AML-193 (cell line): ENCODE measurements at regions not wholly inside any gene's neighbourhood (a gene's known extent, or its start where the extent isn't known, plus 50 kb on each side); places are given as distances from the start of the nearest gene placed in this dataset.
"Not testable (repeated sequence)": the region's sequence is repeated elsewhere in the genome, so short reads cannot be mapped to it uniquely, and the experiment has no call there.

Experiments
- DNase-seq, 2 experiments: peaks; one replicate each; lab custom pipeline; 2025; lab: John Stamatoyannopoulos, UW

GRCh38 chr3:106265704-106266103 is 396.9 kb upstream of the CBLB start:
- DNase-seq = no peak

GRCh38 chr3:106268696-106269095 is 399.9 kb upstream of the CBLB start:
- DNase-seq = no peak

GRCh38 chr3:106272302-106272701 is 403.5 kb upstream of the CBLB start:
- no peak for DNase-seq

GRCh38 chr3:106275592-106275991 is 406.8 kb upstream of the CBLB start:
- DNase-seq = no peak

- no peak for DNase-seq
Measured at GRCh38 chr3:106276151-106276550, 407.3 kb upstream of the CBLB start.

- DNase-seq = no peak
Measured at GRCh38 chr3:106276755-106277612, 408.2 kb upstream of the CBLB start.

- no peak for DNase-seq
Measured at GRCh38 chr3:106277731-106278130, 408.9 kb upstream of the CBLB start.

- no peak for DNase-seq
Measured at GRCh38 chr3:106281221-106281620, 412.4 kb upstream of the CBLB start.

GRCh38 chr3:106282943-106283342 is 414.1 kb upstream of the CBLB start:
- DNase-seq = no peak

- DNase-seq = no peak
Measured at GRCh38 chr3:106288781-106289180, 420.0 kb upstream of the CBLB start.

- no peak for DNase-seq
Measured at GRCh38 chr3:106290304-106290997, 421.6 kb upstream of the CBLB start.

GRCh38 chr3:106293161-106293560 is 424.3 kb upstream of the CBLB start:
- DNase-seq = no peak

- no peak for DNase-seq
Measured at GRCh38 chr3:106294121-106294520, 425.3 kb upstream of the CBLB start.

- DNase-seq = no peak
Measured at GRCh38 chr3:106296062-106296461, 427.2 kb upstream of the CBLB start.

- DNase-seq = no peak
Measured at GRCh38 chr3:106299300-106300098, 430.7 kb upstream of the CBLB start.

- DNase-seq = no peak
Measured at GRCh38 chr3:106302451-106303221, 433.8 kb upstream of the CBLB start.

GRCh38 chr3:106303766-106304165 is 435.0 kb upstream of the CBLB start:
- DNase-seq = no peak

- no peak for DNase-seq
Measured at GRCh38 chr3:106305127-106305526, 436.3 kb upstream of the CBLB start.

GRCh38 chr3:106305882-106306435 is 437.1 kb upstream of the CBLB start:
- DNase-seq = no peak

GRCh38 chr3:106309274-106309673 is 440.5 kb upstream of the CBLB start:
- DNase-seq = no peak

- DNase-seq = not testable (repeated sequence)
Measured at GRCh38 chr3:106309798-106310197, 441.0 kb upstream of the CBLB start.
